ENCODE measurements at regions not wholly inside any gene's neighbourhood (a gene's known extent, or its start where the extent isn't known, plus 50 kb on each side); places are given as distances from the start of the nearest gene placed in this dataset.

DNA sequence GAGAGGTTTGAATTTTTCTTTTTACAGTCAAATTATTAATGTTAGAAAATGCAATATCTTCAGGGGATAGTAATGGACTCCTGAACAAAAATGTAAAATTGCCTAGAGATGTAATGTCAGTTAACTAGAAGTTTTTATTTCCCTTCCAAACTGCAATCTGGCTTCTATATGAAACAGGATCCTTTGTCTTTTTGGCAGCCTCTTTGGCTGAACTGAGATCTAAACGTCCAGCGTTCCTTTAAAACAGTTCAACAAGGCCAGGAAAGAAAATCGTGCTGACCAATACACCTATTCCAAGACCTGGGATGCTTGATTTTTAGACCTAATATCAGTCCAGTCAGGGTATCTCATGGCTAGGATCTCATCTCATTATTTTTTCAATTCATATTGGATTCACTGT lies 245.5 kb downstream of the FIGN start:
- H3F3A ChIP-seq (ENCODE audit: insufficient read depth), result no peaks in the 10 kb centered on the region
- no peaks in the 10 kb centered on the region for H3K36me3 ChIP-seq (ENCODE audit: low read length)
- H3K4me2 ChIP-seq (ENCODE audit: low read depth, low read length, poor library complexity, severe bottlenecking), result no peak overlapping the region
- H3K27ac ChIP-seq (ENCODE audit: low read depth, low read length), result no peak overlapping the region
- no peak overlapping the region for H2AFZ ChIP-seq (ENCODE audit: low read depth, low read length, severe bottlenecking)
- H3K9ac ChIP-seq (ENCODE audit: low read length), result no peak overlapping the region
- no peaks in the 10 kb centered on the region for H3K27me3 ChIP-seq (ENCODE audit: low read length)
- TF ChIP-seq EZH2phosphoT487 (conservative IDR thresholded peaks at IDR 0.05; ENCODE audit: low read length) (no peak), CTCF (IDR thresholded peaks at IDR 0.05; ENCODE audit: insufficient read depth, low read length, poor library complexity, severe bottlenecking) (no peak)
- no peaks in the 10 kb centered on the region for H3K79me2 ChIP-seq (ENCODE audit: insufficient read depth, low read length)
- H3K9me3 ChIP-seq (ENCODE audit: insufficient read depth, low read length), result no peaks in the 10 kb centered on the region
- H3K4me3 ChIP-seq (ENCODE audit: insufficient read depth, low read length, poor library complexity, severe bottlenecking), result no peak overlapping the region
- H3K9me2 ChIP-seq (replicated peaks; ENCODE audit: insufficient read depth, low read length), result no peaks in the 10 kb centered on the region
- H4K20me1 ChIP-seq (ENCODE audit: low read depth, low read length), result no peaks in the 10 kb centered on the region

DNA sequence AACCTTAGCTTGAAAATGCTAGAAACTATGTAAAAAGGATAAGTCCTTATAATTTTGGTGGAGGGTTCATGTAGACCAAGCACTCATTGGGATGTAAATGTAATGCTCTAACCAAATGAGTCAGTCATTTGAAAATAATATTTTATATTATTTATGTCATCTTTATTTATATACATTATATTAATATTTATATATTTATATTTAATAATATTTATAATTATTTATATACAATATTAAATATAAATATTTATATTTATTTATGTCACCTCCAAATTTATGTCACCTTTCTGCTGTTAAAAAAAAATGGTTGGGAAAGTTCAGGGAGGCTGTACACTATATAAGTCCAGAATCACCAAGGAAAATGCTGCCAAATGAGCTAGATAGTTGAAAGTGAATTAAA lies 254.3 kb downstream of the FIGN start:
- Histone ChIP-seq H3K79me2 (ENCODE audit: insufficient read depth, low read length) (no peaks in the 10 kb centered on the region), H3K9me2 (replicated peaks; ENCODE audit: insufficient read depth, low read length) (no peaks in the 10 kb centered on the region), H3K9ac (ENCODE audit: low read length) (no peak overlapping the region), H3K9me3 (ENCODE audit: insufficient read depth, low read length) (no peaks in the 10 kb centered on the region), H3K4me3 (ENCODE audit: insufficient read depth, low read length, poor library complexity, severe bottlenecking) (no peak overlapping the region), H3K27ac (ENCODE audit: low read depth, low read length) (no peak overlapping the region), H3K4me2 (ENCODE audit: low read depth, low read length, poor library complexity, severe bottlenecking) (no peak overlapping the region), H2AFZ (ENCODE audit: low read depth, low read length, severe bottlenecking) (no peak overlapping the region), H3K27me3 (ENCODE audit: low read length) (no peaks in the 10 kb centered on the region), H3F3A (ENCODE audit: insufficient read depth) (no peaks in the 10 kb centered on the region), H3K36me3 (ENCODE audit: low read length) (no peaks in the 10 kb centered on the region), H4K20me1 (ENCODE audit: low read depth, low read length) (no peaks in the 10 kb centered on the region)
- TF ChIP-seq EZH2phosphoT487 (conservative IDR thresholded peaks at IDR 0.05; ENCODE audit: low read length), result no peak
- TF ChIP-seq CTCF (IDR thresholded peaks at IDR 0.05; ENCODE audit: insufficient read depth, low read length, poor library complexity, severe bottlenecking), result no peak

DNA sequence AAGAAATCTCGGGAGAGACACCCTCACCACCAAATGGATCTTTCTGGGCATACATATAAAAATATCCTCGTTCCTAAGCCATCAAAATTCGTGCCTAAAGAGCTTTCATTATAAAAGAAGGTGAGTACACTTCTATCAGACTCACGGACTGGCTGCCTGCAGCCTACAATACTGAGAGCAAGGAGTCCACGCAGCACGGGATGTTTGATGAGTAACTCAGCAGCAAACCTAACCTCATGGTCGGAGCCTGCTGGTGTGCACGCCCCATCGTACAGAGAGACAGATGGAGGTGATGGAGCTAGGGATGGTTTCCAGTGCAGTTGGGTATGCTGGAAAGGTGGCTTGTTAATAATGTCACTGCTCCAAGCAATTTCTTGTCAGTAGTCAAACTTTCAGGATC lies 256.2 kb downstream of the FIGN start:
- no peak for TF ChIP-seq EZH2phosphoT487 (conservative IDR thresholded peaks at IDR 0.05; ENCODE audit: low read length)
- TF ChIP-seq CTCF (IDR thresholded peaks at IDR 0.05; ENCODE audit: insufficient read depth, low read length, poor library complexity, severe bottlenecking), result no peak
- Histone ChIP-seq H3K9ac (ENCODE audit: low read length) (no peak overlapping the region), H3F3A (ENCODE audit: insufficient read depth) (no peaks in the 10 kb centered on the region), H4K20me1 (ENCODE audit: low read depth, low read length) (no peaks in the 10 kb centered on the region), H3K27me3 (ENCODE audit: low read length) (no peaks in the 10 kb centered on the region), H3K4me2 (ENCODE audit: low read depth, low read length, poor library complexity, severe bottlenecking) (no peak overlapping the region), H3K36me3 (ENCODE audit: low read length) (no peaks in the 10 kb centered on the region), H3K27ac (ENCODE audit: low read depth, low read length) (no peak overlapping the region), H3K79me2 (ENCODE audit: insufficient read depth, low read length) (no peaks in the 10 kb centered on the region), H3K9me3 (ENCODE audit: insufficient read depth, low read length) (no peaks in the 10 kb centered on the region), H3K9me2 (replicated peaks; ENCODE audit: insufficient read depth, low read length) (no peaks in the 10 kb centered on the region), H2AFZ (ENCODE audit: low read depth, low read length, severe bottlenecking) (no peak overlapping the region), H3K4me3 (ENCODE audit: insufficient read depth, low read length, poor library complexity, severe bottlenecking) (no peak overlapping the region)

DNA sequence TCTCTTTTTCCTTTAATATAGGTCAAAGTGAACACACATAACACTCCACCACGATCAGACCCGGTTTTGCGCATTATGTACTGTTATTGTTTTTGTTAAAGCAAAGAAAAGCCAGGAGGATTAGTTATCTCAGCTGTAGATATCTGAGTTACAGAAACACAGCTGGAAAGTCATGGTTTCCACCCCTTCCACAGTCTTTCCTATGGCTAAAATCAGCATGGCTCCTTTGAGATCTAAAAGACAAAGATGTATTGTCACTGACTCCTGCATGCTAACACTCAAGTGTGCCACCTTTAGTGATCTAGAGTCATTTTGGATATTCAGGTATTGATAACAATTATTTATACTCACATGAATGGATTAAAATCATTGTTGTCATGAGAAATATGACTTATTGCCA lies 260.0 kb downstream of the FIGN start:
- Histone ChIP-seq H3K36me3 (ENCODE audit: low read length) (no peaks in the 10 kb centered on the region), H3K27me3 (ENCODE audit: low read length) (no peaks in the 10 kb centered on the region), H4K20me1 (ENCODE audit: low read depth, low read length) (no peaks in the 10 kb centered on the region), H3F3A (ENCODE audit: insufficient read depth) (no peaks in the 10 kb centered on the region), H3K9me3 (ENCODE audit: insufficient read depth, low read length) (no peaks in the 10 kb centered on the region), H2AFZ (ENCODE audit: low read depth, low read length, severe bottlenecking) (no peak overlapping the region), H3K9me2 (replicated peaks; ENCODE audit: insufficient read depth, low read length) (no peaks in the 10 kb centered on the region), H3K79me2 (ENCODE audit: insufficient read depth, low read length) (no peaks in the 10 kb centered on the region), H3K27ac (ENCODE audit: low read depth, low read length) (no peak overlapping the region), H3K4me3 (ENCODE audit: insufficient read depth, low read length, poor library complexity, severe bottlenecking) (no peak overlapping the region), H3K4me2 (ENCODE audit: low read depth, low read length, poor library complexity, severe bottlenecking) (no peak overlapping the region), H3K9ac (ENCODE audit: low read length) (no peak overlapping the region)
- TF ChIP-seq CTCF (IDR thresholded peaks at IDR 0.05; ENCODE audit: insufficient read depth, low read length, poor library complexity, severe bottlenecking), result no peak
- no peak for TF ChIP-seq EZH2phosphoT487 (conservative IDR thresholded peaks at IDR 0.05; ENCODE audit: low read length)
